ENCODE measurements at regions not wholly inside any gene's neighbourhood (a gene's known extent, or its start where the extent isn't known, plus 50 kb on each side); places are given as distances from the start of the nearest gene placed in this dataset.

- no peak for DNase-seq (ENCODE audit: low spot score)
- intact Hi-C loops (cut with DNase I), result no loop called here
These were observed 82.8 kb downstream of the C11orf91 start for GRCh38 chr11:33617672-33618350.

GRCh38 chr11:33616552-33616951 lies 84.1 kb downstream of the C11orf91 start:
- intact Hi-C loops (cut with DNase I), result no loop called here
- DNase-seq (ENCODE audit: low spot score), result no peak

- no peak for DNase-seq (ENCODE audit: low spot score)
- intact Hi-C loops (cut with DNase I), result no loop called here
These were observed 84.9 kb downstream of the C11orf91 start for GRCh38 chr11:33615751-33616150.

GRCh38 chr11:33613404-33613803 lies 87.2 kb downstream of the C11orf91 start:
- intact Hi-C loops (cut with DNase I), result no loop called here
- no peak for DNase-seq (ENCODE audit: low spot score)

GRCh38 chr11:33610903-33611302 lies 89.7 kb downstream of the C11orf91 start:
- intact Hi-C loops (cut with DNase I), result no loop called here
- no peak for DNase-seq (ENCODE audit: low spot score)

- intact Hi-C loops (cut with DNase I), result no loop called here
- DNase-seq (ENCODE audit: low spot score), result no peak
These were observed 92.2 kb downstream of the C11orf91 start for GRCh38 chr11:33608386-33608785.

GRCh38 chr11:33606762-33607161 lies 93.9 kb downstream of the C11orf91 start:
- intact Hi-C loops (cut with DNase I), result no loop called here
- no peak for DNase-seq (ENCODE audit: low spot score)

GRCh38 chr11:33605703-33606102 lies 94.9 kb downstream of the C11orf91 start:
- DNase-seq (ENCODE audit: low spot score), result no peak
- intact Hi-C loops (cut with DNase I), result no loop called here

- intact Hi-C loops (cut with DNase I), result no loop called here
- DNase-seq (ENCODE audit: low spot score), result no peak
These were observed 102.1 kb downstream of the C11orf91 start for GRCh38 chr11:33598426-33599069.

- DNase-seq (ENCODE audit: low spot score), result no peak
- intact Hi-C loops (cut with DNase I), result no loop called here
These were observed 106.4 kb downstream of the C11orf91 start for GRCh38 chr11:33594188-33594587.

- intact Hi-C loops (cut with DNase I), result no loop called here
- no peak for DNase-seq (ENCODE audit: low spot score)
These were observed 110.2 kb downstream of the C11orf91 start for GRCh38 chr11:33590441-33590840.

GRCh38 chr11:33588056-33588455 lies 112.6 kb downstream of the C11orf91 start:
- DNase-seq (ENCODE audit: low spot score), result no peak
- intact Hi-C loops (cut with DNase I), result no loop called here

- no peak for DNase-seq (ENCODE audit: low spot score)
- intact Hi-C loops (cut with DNase I), result no loop called here
These were observed 114.9 kb downstream of the C11orf91 start for GRCh38 chr11:33585586-33586209.

- DNase-seq (ENCODE audit: low spot score), result no peak
- intact Hi-C loops (cut with DNase I), result no loop called here
These were observed 117.8 kb downstream of the C11orf91 start for GRCh38 chr11:33582636-33583325.

- DNase-seq (ENCODE audit: low spot score), result no peak
- intact Hi-C loops (cut with DNase I), result no loop called here
These were observed 121.5 kb downstream of the C11orf91 start for GRCh38 chr11:33579101-33579500.

- intact Hi-C loops (cut with DNase I), result no loop called here
- DNase-seq (ENCODE audit: low spot score), result no peak
These were observed 123.4 kb downstream of the C11orf91 start for GRCh38 chr11:33577204-33577603.

GRCh38 chr11:33575311-33575710 lies 125.3 kb downstream of the C11orf91 start:
- intact Hi-C loops (cut with DNase I), result no loop called here
- no peak for DNase-seq (ENCODE audit: low spot score)

- DNase-seq (ENCODE audit: low spot score), result no peak
- intact Hi-C loops (cut with DNase I), result no loop called here
These were observed 126.3 kb downstream of the C11orf91 start for GRCh38 chr11:33574331-33574730.

GRCh38 chr11:33569333-33569732 lies 131.3 kb downstream of the C11orf91 start:
- DNase-seq (ENCODE audit: low spot score), result no peak
- intact Hi-C loops (cut with DNase I), result no loop called here

GRCh38 chr11:33567004-33567403 lies 133.6 kb downstream of the C11orf91 start:
- no peak for DNase-seq (ENCODE audit: low spot score)
- intact Hi-C loops (cut with DNase I), result no loop called here
